NCI-H1694 treated with DMSO at 0.1 percent for 48 hours (cell line): ENCODE measurements at regions not wholly inside any gene's neighbourhood (a gene's known extent, or its start where the extent isn't known, plus 50 kb on each side); places are given as distances from the start of the nearest gene placed in this dataset.
"Not testable (repeated sequence)": the region's sequence is repeated elsewhere in the genome, so short reads cannot be mapped to it uniquely, and the experiment has no call there.

Experiments
- DNase-seq: peaks from one replicate; lab custom pipeline; 2025; lab: John Stamatoyannopoulos, UW

GRCh38 chr7:55743454-55743717 is 119.2 kb downstream of the SEPTIN14 start:
- DNase-seq, result not testable (repeated sequence)

GRCh38 chr7:55742651-55743453 is 119.7 kb downstream of the SEPTIN14 start:
- not testable (repeated sequence) for DNase-seq

- DNase-seq, result not testable (repeated sequence)
Measured at GRCh38 chr7:55741721-55742631, 120.6 kb downstream of the SEPTIN14 start.

- DNase-seq, result not testable (repeated sequence)
Measured at GRCh38 chr7:55740633-55741250, 121.8 kb downstream of the SEPTIN14 start.

- not testable (repeated sequence) for DNase-seq
Measured at GRCh38 chr7:55740053-55740452, 122.5 kb downstream of the SEPTIN14 start.

- DNase-seq, result not testable (repeated sequence)
Measured at GRCh38 chr7:55736641-55737221, 125.8 kb downstream of the SEPTIN14 start.

GRCh38 chr7:55733241-55734140 is 129.1 kb downstream of the SEPTIN14 start:
- no peak for DNase-seq

GRCh38 chr7:55731931-55732330 is 130.6 kb downstream of the SEPTIN14 start:
- no peak for DNase-seq

GRCh38 chr7:55730197-55730596 is 132.4 kb downstream of the SEPTIN14 start:
- DNase-seq, result no peak

GRCh38 chr7:55723621-55723941 is 139.0 kb downstream of the SEPTIN14 start:
- DNase-seq, result no peak

- DNase-seq, result not testable (repeated sequence)
Measured at GRCh38 chr7:55722874-55723620, 139.5 kb downstream of the SEPTIN14 start.

- not testable (repeated sequence) for DNase-seq
Measured at GRCh38 chr7:55721004-55721403, 141.5 kb downstream of the SEPTIN14 start.

GRCh38 chr7:55715247-55715867 is 143.1 kb upstream of the VOPP1 start:
- DNase-seq, result not testable (repeated sequence)

GRCh38 chr7:55714370-55714769 is 142.1 kb upstream of the VOPP1 start:
- not testable (repeated sequence) for DNase-seq

GRCh38 chr7:55710312-55710711 is 138.0 kb upstream of the VOPP1 start:
- not testable (repeated sequence) for DNase-seq

- not testable (repeated sequence) for DNase-seq
Measured at GRCh38 chr7:55708028-55708427, 135.7 kb upstream of the VOPP1 start.

GRCh38 chr7:55707410-55707809 is 135.1 kb upstream of the VOPP1 start:
- DNase-seq, result not testable (repeated sequence)

- not testable (repeated sequence) for DNase-seq
Measured at GRCh38 chr7:55706451-55707195, 134.3 kb upstream of the VOPP1 start.

- DNase-seq, result not testable (repeated sequence)
Measured at GRCh38 chr7:55705728-55706450, 133.6 kb upstream of the VOPP1 start.
